Stimulated activated CD4-positive, alpha-beta T cell treated with anti-CD3 and anti-CD28 coated beads, TNF-alpha, amount 100 ng/mL, for 48 hours (primary cell): ENCODE measurements at regions not wholly inside any gene's neighbourhood (a gene's known extent, or its start where the extent isn't known, plus 50 kb on each side); places are given as distances from the start of the nearest gene placed in this dataset.

Experiments used
- DNase-seq, 3 donors: peaks; one replicate each; pipeline ENCODE4 v3.0.0-alpha.2; 2020; ENCODE audit warnings: low read depth in 3 of 3

DNA sequence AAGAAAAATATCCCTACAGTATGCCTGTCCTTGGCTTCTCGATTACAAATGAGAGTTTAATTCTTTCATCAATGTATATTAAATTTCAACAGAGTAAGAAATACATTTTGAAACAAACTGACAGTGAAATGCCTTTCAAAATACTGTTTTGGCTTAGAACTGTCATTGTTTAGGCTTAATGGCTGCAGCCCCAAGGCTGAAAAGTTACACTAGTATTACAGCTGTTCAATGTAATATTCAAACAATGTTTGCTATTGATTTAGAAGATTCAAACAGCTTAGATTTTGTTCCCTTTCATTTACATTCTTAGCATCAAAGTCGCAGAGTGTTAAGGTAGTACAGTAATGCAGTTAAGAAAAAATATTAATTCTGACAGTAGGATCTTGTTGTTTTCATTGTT, 882.9 kb upstream of the ADGRL2 start:
- no peak for DNase-seq

DNA sequence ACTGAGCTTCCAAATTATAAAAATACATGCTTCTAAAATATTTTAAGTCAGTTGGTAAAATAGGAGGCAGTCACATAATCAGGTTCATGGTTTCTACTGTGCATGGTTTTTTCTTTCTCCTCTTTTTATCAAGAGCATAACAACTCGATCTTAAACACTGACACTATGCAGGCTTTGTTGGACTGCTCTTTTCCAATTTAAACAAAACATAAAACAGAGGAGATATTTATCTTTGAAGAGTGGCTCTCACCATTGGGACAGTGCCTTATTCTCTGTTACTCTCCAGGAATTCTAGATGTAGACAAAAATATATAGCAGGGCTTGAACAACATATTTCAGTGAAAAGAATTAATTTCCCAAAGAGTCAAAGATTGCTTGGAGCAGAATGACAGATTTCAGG, 883.5 kb upstream of the ADGRL2 start:
- no peak for DNase-seq

DNA sequence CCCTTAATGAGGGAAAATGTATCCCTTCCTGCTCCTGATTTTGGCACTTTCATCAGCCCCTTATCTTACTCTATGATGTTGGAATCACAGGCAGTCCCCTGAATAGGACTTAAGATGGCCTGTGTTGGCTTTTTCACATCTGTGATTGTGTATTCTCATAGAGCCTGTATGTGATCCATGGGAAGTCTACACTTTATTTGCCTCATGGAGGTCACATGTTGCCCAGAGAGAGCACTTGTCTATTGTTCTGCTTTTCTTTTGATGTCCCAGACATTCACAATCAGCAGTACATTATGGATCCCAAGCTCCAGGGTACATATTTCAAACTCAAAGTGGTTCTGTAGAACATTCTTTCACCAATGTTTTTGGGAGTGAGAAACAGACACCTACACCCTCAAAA, 885.2 kb upstream of the ADGRL2 start:
- DNase-seq, result no peak

DNA sequence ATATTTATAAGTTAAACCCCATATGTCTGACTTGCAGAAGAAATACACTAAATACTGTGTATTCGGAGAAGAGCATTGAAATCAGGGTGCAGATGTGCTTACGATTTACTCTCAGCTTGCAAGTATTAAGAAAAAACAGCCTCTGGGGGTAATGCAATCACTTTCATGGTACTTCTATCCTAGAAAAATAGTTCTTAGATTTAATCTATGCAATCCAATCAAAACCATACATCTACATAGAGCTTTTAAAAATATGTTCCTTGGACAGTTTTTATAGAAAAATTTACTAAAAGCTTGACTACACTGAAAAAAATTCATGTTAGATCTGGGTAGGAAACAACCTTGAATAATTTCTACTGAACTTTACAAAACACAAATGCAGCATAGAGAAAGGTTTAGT, 890.3 kb upstream of the ADGRL2 start:
- DNase-seq, result no peak

DNA sequence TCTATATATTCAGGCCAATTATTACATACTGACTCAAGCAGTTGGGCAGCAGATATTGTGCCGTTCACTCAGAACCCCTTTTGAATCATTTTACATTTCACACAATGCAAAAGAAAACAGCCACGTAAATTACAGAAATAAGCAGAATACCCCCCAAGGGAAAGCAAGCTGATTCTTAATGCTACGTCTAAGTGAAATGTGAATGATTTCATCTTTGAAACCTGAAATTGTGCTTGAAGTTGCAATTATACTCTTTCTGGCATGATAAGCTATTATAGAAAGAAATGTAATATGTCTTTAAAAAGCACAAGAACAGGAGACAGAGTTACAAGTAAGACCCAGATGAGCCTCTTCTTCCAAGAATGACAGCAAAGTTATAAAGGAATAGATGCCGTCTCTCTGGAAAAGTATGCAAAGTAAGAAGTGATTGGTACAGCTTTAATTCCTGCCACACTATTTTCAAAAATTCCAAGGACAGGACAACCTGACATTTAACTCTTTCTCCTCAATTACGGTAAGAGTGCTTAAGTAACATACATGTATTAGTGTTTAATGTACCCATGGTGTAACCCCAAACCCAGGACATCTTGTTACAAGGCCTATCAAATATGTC, 891.5 kb upstream of the ADGRL2 start:
- no peak for DNase-seq

DNA sequence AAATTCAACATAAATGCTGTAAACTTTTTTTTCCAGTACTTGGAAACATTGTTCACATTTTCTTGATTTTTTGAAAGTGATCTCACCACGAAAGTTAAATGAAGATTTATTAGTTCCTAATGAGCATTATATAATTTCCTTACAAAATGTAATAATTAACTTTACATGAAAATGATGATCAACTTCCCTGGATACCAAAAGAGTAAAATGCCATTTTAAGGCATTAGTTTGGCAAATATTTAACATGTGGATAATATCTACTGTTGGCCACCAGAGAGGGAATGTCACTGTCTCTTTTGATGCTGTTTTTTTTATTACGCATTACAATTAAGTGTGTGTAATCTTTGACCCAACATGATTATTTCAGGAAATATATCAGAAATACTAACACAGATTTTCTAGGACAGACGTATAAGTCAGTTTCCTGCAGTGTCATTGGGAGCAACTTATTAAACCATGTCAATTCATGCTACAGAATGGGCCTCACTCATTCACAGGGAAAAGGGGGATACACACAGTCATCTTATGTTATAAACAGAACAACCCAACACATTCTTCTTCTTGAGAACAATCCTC, 903.9 kb upstream of the ADGRL2 start:
- no peak for DNase-seq

DNA sequence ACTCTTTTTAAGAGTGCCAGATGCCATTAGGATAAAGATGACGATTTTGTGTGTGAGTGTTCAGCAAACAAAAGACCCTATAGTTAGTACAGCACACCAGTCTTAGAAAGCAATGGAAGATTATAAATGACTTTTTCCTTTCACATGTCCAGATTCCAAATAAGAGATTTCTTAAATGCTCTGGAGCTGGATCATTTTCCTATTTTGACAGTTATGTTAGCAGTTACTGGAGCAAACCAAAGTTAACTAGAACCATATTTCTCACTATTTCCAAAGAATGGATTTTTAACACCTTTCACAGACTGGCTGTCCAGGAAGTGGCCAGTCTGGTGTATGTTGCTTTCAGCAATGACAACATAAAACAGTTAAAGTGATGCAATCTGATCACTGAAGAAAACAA, 905.8 kb upstream of the ADGRL2 start:
- no peak for DNase-seq

DNA sequence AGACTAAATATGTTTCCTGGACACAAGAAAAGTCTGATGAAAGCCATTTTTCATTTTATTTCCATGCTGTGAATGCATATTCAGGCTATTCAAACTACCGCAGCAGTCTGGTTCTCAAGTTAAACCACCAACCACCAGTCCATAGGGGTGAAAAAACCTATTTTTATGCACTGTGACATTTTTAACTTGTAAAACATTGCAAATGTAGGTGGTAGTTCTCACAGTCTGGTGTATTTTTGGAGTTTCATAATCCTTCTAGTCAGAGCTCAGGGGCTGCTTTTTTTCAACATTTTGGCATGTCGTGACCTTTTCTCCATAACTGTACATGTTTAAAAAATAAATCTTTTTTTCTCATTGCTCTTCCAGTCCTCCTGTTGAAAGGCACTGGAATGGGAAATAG, 907.6 kb upstream of the ADGRL2 start:
- no peak for DNase-seq

DNA sequence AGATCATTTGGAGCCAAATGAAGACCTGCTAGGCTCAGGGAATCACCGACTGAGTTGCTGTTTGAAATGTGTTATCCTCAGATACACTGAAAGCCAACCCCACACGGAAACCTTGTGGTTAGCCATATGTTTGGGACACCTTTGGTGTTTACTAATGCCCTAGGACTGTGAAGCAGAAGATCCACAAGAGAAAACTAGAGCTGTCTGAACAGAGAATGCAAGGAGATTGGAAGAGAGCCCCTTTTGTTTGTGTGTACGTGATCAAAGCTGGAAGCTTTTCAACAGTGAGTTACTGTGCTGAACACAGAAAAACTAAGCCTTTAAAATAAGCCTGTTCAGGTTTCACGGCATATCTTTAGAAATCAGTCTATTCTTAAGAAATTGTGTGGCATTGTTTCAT, 908.2 kb upstream of the ADGRL2 start:
- DNase-seq, result no peak

DNA sequence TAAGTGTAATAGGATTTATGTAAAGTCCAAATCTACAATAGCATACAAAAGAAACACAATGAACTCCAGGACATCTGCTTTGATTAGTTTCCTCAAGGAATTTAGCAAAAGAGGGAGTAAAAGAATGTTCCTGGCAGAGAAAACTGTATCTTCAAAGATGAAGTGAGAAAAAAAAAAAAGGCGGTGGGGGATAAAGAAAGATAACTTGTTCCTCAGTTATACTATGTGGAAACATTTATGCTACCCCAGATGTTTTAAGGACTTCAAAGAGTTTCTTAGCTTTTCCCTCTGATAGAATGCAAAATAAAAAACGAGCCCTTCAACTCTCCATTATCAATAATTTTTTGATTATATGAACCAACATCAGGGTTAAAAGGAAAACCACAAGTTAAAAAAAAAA, 908.9 kb upstream of the ADGRL2 start:
- no peak for DNase-seq

DNA sequence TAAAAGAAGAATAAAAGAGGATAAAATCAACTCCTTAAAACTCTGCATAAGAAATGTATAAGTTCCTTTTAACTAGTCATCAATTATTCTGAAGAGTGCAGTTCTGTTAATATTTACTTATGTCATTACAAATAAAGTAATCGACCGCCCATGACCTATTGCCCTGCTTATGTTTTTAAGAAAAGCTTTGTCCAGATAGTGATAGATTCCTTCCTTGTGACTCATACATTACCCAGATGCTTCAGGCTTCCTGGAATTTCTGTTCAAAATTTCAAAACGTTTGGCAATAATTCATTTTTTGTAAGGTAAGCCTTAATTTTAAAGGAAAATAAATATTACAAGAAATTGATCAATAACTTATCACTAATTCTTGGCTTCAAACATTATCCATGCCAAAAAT, 918.2 kb upstream of the ADGRL2 start:
- DNase-seq, result no peak

DNA sequence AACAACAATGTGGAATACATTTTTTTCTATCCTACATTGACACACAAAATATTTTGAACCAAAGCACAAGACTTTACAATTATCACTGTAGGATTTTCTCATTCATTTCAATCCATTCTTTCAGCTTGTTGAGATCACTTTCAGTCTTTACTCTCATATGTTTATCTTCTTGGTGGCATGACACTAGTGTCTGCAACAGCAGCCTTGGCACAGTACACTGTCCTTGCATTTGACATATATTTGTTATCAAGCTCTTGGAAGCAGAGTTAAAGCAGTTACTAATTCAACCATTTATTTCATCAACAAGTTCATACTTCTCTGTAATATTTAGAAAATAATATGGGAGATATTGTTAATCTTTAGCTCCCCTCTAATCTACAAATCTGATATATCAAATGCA, 922.4 kb upstream of the ADGRL2 start:
- no peak for DNase-seq

DNA sequence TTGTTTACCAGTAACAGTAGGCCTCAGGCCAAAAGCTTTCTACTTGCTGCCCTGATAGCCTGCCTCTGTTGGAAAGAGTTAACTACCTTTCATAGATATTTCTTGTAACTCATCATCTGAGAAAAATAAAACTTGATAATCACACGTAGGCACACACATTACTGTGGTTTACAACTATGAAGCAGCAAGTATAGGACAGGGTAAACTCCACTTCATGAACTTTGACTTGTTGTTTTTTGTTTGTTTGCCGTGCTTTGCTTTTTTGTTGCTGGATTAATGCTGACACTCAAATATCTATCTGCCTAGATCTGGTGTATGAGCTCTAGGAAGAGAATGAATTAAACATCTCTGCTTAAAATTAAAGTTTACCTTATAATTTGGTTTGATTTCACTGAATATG, 924.7 kb upstream of the ADGRL2 start:
- DNase-seq, result no peak

DNA sequence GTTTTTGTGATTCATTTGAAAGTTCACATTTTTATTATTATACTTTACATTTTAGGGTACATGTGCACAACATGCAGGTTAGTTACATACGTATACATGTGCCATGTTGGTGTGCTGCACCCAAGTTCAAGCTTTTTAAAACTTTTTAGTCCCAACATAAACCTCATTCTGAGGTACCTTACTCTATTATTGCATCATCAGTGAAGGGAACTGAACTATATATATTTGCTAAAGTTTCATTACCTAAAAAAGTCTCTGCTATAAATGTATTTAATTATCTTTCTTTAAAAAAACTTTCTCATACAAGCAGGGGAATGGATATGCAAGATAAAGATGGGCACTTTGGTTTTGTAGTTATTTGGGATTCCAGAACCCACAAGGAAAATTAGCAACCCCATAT, 931.4 kb upstream of the ADGRL2 start:
- DNase-seq, result no peak

DNA sequence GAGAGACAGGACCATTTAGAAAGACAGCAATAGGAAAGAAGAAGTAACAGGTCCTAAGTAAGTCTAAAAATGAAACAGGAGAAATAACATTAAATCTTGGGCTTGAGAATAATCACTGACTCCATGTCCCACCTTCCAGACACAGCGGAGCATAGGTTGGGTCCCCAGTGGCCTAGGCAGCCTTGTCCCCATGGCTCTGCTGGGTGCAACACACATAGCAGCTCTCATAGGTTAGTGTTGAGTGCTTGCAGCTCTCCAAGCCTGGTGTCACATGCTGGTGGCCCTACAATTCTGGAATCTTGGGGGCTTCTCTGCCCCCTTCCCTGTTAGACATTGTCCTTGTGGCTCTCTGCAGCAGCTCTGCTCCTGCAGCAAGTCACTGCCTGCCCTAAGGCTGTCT, 952.8 kb upstream of the ADGRL2 start:
- DNase-seq, result no peak

DNA sequence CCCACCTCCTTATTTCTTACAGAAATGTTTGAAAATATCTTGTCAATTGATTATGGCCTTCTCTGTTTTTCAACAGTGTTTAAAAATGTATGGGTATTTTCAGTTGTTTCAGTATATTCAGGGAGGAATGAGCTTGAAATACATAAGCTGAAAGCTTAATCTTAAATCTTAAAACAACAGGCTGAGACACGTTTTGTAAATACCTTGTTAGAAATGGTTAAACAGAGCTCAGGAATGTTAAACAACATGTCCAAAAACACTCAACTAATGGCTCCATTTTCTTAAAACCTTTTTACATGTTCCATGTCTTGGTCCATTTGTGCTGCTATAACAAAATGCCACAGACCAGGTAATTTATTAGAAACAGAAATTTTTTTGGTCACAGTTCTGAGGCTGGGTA, 953.8 kb upstream of the ADGRL2 start:
- no peak for DNase-seq

DNA sequence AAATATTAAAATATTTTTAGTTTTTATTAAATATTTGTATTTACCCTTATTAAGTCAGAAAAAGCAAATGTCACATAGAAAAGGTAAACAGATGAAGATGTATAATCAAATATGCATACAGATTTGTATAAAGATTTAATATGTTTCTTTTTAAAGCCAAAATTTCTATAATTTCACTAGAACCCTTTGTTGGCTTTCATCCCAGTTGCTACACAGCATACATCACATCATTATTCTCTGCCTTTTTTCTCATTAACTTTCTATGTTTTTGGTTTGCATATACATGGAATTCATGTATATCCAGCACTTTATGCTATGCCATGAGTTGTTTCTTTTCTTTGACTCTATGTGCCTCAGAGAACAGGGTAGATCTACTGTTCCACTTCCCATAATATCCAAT, 957.9 kb upstream of the ADGRL2 start:
- no peak for DNase-seq

DNA sequence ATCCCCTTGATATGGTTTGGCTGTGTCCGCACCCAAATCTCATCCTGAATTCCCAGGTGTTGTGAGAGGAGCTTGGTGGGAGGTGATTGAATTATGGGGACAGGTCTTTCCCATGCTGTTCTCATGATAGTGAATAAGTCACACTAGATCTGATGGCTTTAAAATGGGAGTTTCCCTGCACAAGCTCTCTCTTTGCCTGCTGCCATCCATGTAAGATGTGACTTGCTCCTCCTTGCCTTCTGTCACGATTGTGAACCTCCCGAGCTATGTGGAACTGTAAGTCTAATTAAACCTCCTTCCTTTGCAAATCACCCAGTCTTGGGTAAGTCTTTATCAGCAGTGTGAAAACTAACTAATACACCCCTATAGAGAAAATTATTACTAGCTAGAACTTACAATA, 959.5 kb upstream of the ADGRL2 start:
- no peak for DNase-seq

DNA sequence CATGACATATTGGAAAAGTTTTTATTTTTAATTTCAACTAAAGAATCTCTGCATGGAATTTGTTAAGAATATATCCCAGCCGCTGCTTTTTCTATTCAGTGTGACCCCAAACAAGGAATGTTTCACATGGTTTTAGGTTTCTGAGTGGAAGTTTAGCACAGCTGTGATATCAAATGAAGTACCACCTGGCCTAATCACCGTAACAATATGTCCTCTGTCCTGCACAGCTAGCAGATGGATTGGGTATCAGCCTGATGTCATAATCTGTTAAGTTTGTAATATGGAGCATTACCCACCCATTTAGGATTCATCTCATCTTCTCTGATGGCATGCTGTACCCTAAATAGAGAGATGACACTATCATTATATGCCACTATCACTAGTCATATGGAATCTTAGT, 963.7 kb upstream of the ADGRL2 start:
- no peak for DNase-seq

DNA sequence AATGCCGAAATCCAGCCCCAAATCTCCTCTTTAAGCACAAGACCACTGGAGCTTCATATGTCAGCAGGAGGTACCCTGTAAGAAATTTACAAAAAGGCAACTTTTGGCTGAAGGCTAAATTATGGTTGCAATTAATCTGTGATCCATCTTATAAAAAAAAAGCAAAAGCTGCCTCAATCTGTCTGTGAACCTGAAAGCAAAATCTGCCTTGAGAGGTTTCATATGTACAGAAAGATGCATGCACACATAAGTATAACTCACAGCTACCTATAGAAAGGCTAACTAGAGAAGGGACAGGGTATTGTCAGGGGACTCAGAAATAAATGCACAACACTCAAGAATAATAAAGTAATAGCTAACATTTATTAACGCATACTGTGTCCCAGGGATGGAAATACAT, 964.2 kb upstream of the ADGRL2 start:
- no peak for DNase-seq

DNA sequence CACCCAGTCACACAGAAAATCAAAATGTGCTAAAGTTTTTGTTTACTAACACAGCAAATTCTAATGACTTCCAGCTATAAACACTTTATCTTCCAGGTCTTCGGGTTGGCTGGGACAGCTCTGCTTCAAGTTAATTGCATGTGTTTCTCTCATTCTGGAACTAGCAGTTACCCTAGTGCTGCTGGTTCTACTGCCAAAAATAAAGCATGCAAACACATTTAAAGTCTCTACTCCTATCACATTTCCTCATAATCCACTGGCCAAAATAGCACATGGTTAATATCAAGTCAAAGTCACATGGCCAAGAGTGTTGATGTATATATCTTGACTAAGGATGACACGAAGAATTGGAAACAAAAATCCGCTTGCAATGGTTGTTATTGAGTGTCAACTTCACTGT, 973.1 kb upstream of the ADGRL2 start:
- no peak for DNase-seq

DNA sequence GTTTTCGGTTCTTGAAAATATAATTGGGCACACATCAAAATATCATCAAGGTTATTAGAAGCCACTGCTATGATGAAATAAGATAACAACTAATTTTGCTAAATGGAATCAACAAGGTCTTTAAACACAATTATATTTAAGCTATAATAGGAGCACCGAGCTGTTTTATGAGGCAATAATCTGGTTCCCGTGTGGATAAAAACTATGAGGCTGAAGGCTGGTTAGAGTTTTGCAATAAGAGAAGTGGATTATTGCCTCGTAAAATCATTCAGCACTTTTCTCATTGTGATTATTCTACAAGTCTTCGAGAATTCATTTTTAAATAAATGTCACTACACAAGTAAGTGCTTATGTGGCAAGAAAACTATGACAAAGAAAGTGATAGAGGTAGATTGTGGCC, 975.7 kb upstream of the ADGRL2 start:
- no peak for DNase-seq

DNA sequence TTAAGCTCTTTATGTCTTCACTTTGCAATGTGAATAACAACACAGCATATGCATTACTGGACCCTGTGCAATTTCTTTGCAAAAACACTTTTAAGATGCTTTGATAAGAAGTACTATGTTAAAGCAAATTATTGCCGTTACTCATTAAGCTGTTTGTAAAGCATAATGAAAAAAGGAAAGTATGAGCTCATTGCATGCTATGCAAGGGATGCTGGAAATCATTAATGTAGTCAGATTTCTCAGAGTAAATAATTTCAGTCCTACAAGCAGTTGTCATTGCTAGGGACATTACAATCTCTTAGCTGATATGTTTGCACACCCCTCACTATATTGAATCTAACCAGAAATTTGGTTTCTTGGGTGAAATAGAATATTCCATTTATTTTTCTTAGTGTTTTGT, 982.5 kb upstream of the ADGRL2 start:
- DNase-seq, result no peak

DNA sequence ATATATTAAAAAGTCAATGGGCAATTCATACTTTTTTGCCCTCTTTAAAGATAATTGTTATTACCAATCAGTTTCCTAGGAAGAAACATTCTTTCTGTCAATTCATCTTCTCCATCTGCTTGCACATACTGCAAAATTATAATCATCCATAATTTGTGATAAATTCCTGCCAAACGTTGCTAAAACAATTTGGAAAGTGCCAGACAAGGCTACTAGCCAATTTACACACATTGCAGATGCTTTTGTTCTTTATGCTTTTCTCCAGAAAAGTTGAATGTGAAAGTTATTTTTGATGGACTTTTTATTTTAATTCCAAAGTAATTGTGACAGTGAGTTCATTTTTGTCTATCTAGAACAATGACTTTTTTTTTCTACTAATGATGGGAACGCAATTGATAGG, 992.8 kb upstream of the ADGRL2 start:
- no peak for DNase-seq
